H1 (cell line): ENCODE measurements at regions not wholly inside any gene's neighbourhood (a gene's known extent, or its start where the extent isn't known, plus 50 kb on each side); places are given as distances from the start of the nearest gene placed in this dataset.

Experiments
- CTCF ChIA-PET: fragments of 300-600 bp; sonication (Branson Sonifier 250); formaldehyde crosslinking; loops from one replicate; lab custom pipeline; 2021; ENCODE audit not compliant: partially characterized antibody; lab: Charles Lee
- POLR2A ChIA-PET: fragments of 300-600 bp; sonication (Branson Sonifier 250); formaldehyde crosslinking; loops from one replicate; lab custom pipeline; 2021; ENCODE audit warnings: inconsistent platforms; ENCODE audit not compliant: partially characterized antibody; lab: Charles Lee
- DNase-seq, 2 experiments: peaks; one replicate each; pipeline versions ENCODE4 v3.0.0 to v3.0.0-alpha.2; 2010 to 2022; ENCODE audit warnings: low spot score in 2 of 2, low read depth in 1 of 2, mixed read lengths in 1 of 2
- FAIRE-seq: peaks from 2 replicates; lab custom pipeline; 2011; peaks lifted over from hg19 to GRCh38; lab: Jason Lieb, UNC
- H2AFZ ChIP-seq: 2 replicates; pipeline ENCODE4 v1.8.1; 2012; ENCODE audit warnings: low read length, inconsistent platforms
- H2AK5ac ChIP-seq: 2 replicates; pipeline ENCODE4 v1.6.1; 2013; ENCODE audit warnings: low read depth, low read length
- H2BK120ac ChIP-seq: replicated peaks from 2 replicates; pipeline ENCODE3; 2013; ENCODE audit warnings: low read depth, low read length, inconsistent platforms
- H2BK12ac ChIP-seq: 2 replicates; pipeline ENCODE4 v1.6.1; 2013; ENCODE audit warnings: low read depth, low read length
- H2BK15ac ChIP-seq: 2 replicates; pipeline ENCODE4 v1.6.1; 2013; ENCODE audit warnings: low read length
- H2BK20ac ChIP-seq: 2 replicates; pipeline ENCODE4 v1.6.1; 2013; ENCODE audit warnings: low read length
- H2BK5ac ChIP-seq: 2 replicates; pipeline ENCODE4 v1.6.1; 2013; ENCODE audit warnings: low read depth, low read length
- H3K14ac ChIP-seq: 2 replicates; pipeline ENCODE4 v1.6.1; 2013; ENCODE audit warnings: inconsistent platforms; ENCODE audit not compliant: insufficient read length
- H3K18ac ChIP-seq: 2 replicates; pipeline ENCODE4 v1.6.1; 2013; ENCODE audit warnings: low read length; ENCODE audit errors: extremely low read depth
- H3K23ac ChIP-seq: 2 replicates; pipeline ENCODE4 v1.6.1; 2013; ENCODE audit warnings: inconsistent platforms; ENCODE audit not compliant: insufficient read length
- H3K23me2 ChIP-seq: 2 replicates; pipeline ENCODE4 v1.6.1; 2013; ENCODE audit warnings: low read depth, low read length
- H3K27ac ChIP-seq: 2 replicates; pipeline ENCODE4 v1.6.1; 2011; ENCODE audit warnings: low read depth, low read length, inconsistent platforms
- H3K27me3 ChIP-seq, 4 experiments: replicated peaks in 1 of 4; 1 replicate in 1 of 4; 2 replicates in 3 of 4; pipeline versions ENCODE4 v1.6.1 to v1.8.1; 2011 to 2013; ENCODE audit warnings: low read length in 3 of 4, mild to moderate bottlenecking in 3 of 4, inconsistent platforms in 2 of 4, mixed read lengths in 2 of 4, moderate library complexity in 1 of 4; ENCODE audit not compliant: control insufficient read depth in 3 of 4, insufficient read depth in 3 of 4; ENCODE audit errors: extremely low read depth in 1 of 4
- H3K36me3 ChIP-seq, 4 experiments: 2 replicates each; pipeline versions ENCODE4 v1.6.1 to v1.8.1; 2011 to 2013; ENCODE audit warnings: mild to moderate bottlenecking in 4 of 4, low read length in 3 of 4, moderate library complexity in 2 of 4, control low read depth in 1 of 4, inconsistent platforms in 1 of 4; ENCODE audit not compliant: insufficient read depth in 4 of 4, control insufficient read depth in 2 of 4
- H3K4ac ChIP-seq: replicated peaks from 2 replicates; pipeline ENCODE3; 2013; ENCODE audit warnings: low read length, low read depth, mixed read lengths, inconsistent platforms; ENCODE audit not compliant: insufficient read length
- H3K4me1 ChIP-seq, 4 experiments: replicated peaks in 1 of 4; 1 replicate in 1 of 4; 2 replicates in 3 of 4; pipeline versions ENCODE4 v1.6.1 to v1.8.1; 2011 to 2013; ENCODE audit warnings: low read length in 3 of 4, inconsistent platforms in 2 of 4, mixed read lengths in 1 of 4; ENCODE audit not compliant: insufficient read depth in 4 of 4, control insufficient read depth in 3 of 4
- H3K4me2 ChIP-seq, 2 experiments: 2 replicates each; pipeline versions ENCODE4 v1.6.1 to v1.8.1; 2011 to 2013; ENCODE audit warnings: low read depth in 2 of 2, low read length in 2 of 2, control low read depth in 1 of 2, inconsistent platforms in 1 of 2, mild to moderate bottlenecking in 1 of 2; ENCODE audit not compliant: insufficient read depth in 1 of 2
- H3K4me3 ChIP-seq, 4 experiments: fragments of 200-600, 300-600 bp in 1 of 4; sonication (generic), shearing (Covaris generic), sonication (Bioruptor Twin) in 1 of 4; 2 replicates each; pipeline versions ENCODE4 v1.5.1 to v1.8.1; 2011 to 2016; ENCODE audit warnings: low read length in 4 of 4, low read depth in 3 of 4, control low read depth in 2 of 4, inconsistent platforms in 2 of 4, mild to moderate bottlenecking in 2 of 4, mixed read lengths in 1 of 4, moderate library complexity in 1 of 4; ENCODE audit not compliant: insufficient read depth in 2 of 4; ENCODE audit errors: extremely low read depth in 1 of 4
- H3K56ac ChIP-seq: replicated peaks from 2 replicates; pipeline ENCODE3; 2013; ENCODE audit warnings: low read depth, mild to moderate bottlenecking, mixed read lengths, low read length, inconsistent platforms; ENCODE audit not compliant: insufficient read length
- H3K79me1 ChIP-seq: 2 replicates; pipeline ENCODE4 v1.6.1; 2013; ENCODE audit warnings: low read depth, low read length, control low read depth
- H3K79me2 ChIP-seq, 2 experiments: 2 replicates each; pipeline versions ENCODE4 v1.6.1 to v1.8.1; 2012 to 2013; ENCODE audit warnings: low read length in 2 of 2, mild to moderate bottlenecking in 2 of 2, inconsistent platforms in 1 of 2; ENCODE audit not compliant: insufficient read depth in 2 of 2, control insufficient read depth in 1 of 2
- H3K9ac ChIP-seq, 4 experiments: replicated peaks in 1 of 4; 1 replicate in 1 of 4; 2 replicates in 3 of 4; pipeline versions ENCODE4 v1.6.1 to v1.8.1; 2011 to 2013; ENCODE audit warnings: low read depth in 3 of 4, low read length in 3 of 4, control low read depth in 2 of 4, mild to moderate bottlenecking in 2 of 4, moderate library complexity in 2 of 4, inconsistent platforms in 1 of 4; ENCODE audit errors: extremely low read depth in 1 of 4
- H3K9me3 ChIP-seq, 2 experiments: 2 replicates each; pipeline versions ENCODE4 v1.6.1 to v1.8.1; 2012 to 2013; ENCODE audit warnings: mild to moderate bottlenecking in 2 of 2, moderate library complexity in 2 of 2, control low read depth in 1 of 2, inconsistent platforms in 1 of 2, low read depth in 1 of 2, low read length in 1 of 2, mixed read lengths in 1 of 2; ENCODE audit not compliant: insufficient read depth in 2 of 2
- H4K20me1 ChIP-seq, 2 experiments: replicated peaks in 1 of 2; 2 replicates each; pipeline versions ENCODE3 to v1.8.1; 2011 to 2013; ENCODE audit warnings: inconsistent platforms in 2 of 2, low read length in 2 of 2, mild to moderate bottlenecking in 1 of 2; ENCODE audit not compliant: insufficient read depth in 2 of 2, control insufficient read depth in 1 of 2
- H4K5ac ChIP-seq: 2 replicates; pipeline ENCODE4 v1.6.1; 2013; ENCODE audit warnings: low read length, low read depth, mixed read lengths, inconsistent platforms; ENCODE audit not compliant: insufficient read length
- H4K8ac ChIP-seq: 2 replicates; pipeline ENCODE4 v1.8.0; 2013; ENCODE audit warnings: mild to moderate bottlenecking, moderate library complexity, low read length, inconsistent platforms; ENCODE audit not compliant: insufficient read depth; ENCODE audit errors: extremely low read depth
- H4K91ac ChIP-seq: replicated peaks from 2 replicates; pipeline ENCODE3; 2013; ENCODE audit warnings: low read length, mixed read lengths, inconsistent platforms; ENCODE audit not compliant: insufficient read length
- ATF3 ChIP-seq: IDR thresholded peaks from 2 replicates; pipeline ENCODE4 v1.6.1; 2011; ENCODE audit warnings: low read depth, mild to moderate bottlenecking, low read length; ENCODE audit not compliant: insufficient read depth
- BACH1 ChIP-seq: IDR thresholded peaks from 2 replicates; pipeline ENCODE4 v1.6.1; 2012; ENCODE audit warnings: low read length, improper control_type of control experiment
- CREB1 ChIP-seq: IDR thresholded peaks from 2 replicates; pipeline ENCODE4 v1.6.1; 2012; ENCODE audit warnings: inconsistent platforms
- GTF2F1 ChIP-seq: IDR thresholded peaks from 2 replicates; pipeline ENCODE4 v1.6.1; 2012; ENCODE audit warnings: low read depth, low read length, improper control_type of control experiment, borderline replicate concordance
- JUND ChIP-seq: IDR thresholded peaks from 2 replicates; pipeline ENCODE4 v1.6.1; 2011; ENCODE audit warnings: mild to moderate bottlenecking, improper control_type of control experiment, low read length
- PHF8 ChIP-seq: fragments of 200-600 bp; sonication (generic); conservative IDR thresholded peaks from 2 replicates; pipeline ENCODE4 v1.7.1; 2012; ENCODE audit warnings: low read depth, mild to moderate bottlenecking, inconsistent platforms, low read length, moderate library complexity
- POLR2A ChIP-seq, 2 experiments: IDR thresholded peaks; 1 replicate in 1 of 2; 2 replicates in 1 of 2; pipeline ENCODE4 v1.6.1; 2011; ENCODE audit warnings: low read depth in 2 of 2, low read length in 2 of 2, mild to moderate bottlenecking in 2 of 2; ENCODE audit errors: control extremely low read depth in 1 of 2
- RAD21 ChIP-seq, 2 experiments: IDR thresholded peaks in 1 of 2; conservative IDR thresholded peaks in 1 of 2; 2 replicates each; pipeline ENCODE4 v1.6.1; 2011; ENCODE audit warnings: low read depth in 2 of 2, low read length in 2 of 2, improper control_type of control experiment in 1 of 2, inconsistent platforms in 1 of 2, mild to moderate bottlenecking in 1 of 2, moderate library complexity in 1 of 2
- RNF2 ChIP-seq: fragments of 200-900, 300-1000 bp; sonication (generic); IDR thresholded peaks from 2 replicates; pipeline ENCODE4 v1.7.1; 2016; ENCODE audit warnings: borderline replicate concordance, low read depth, mild to moderate bottlenecking, antibody characterized with exemption, low read length; ENCODE audit not compliant: poor library complexity, severe bottlenecking; ENCODE audit errors: missing control alignments
- SIRT6 ChIP-seq: IDR thresholded peaks from one replicate; pipeline ENCODE4 v1.7.1; 2012; ENCODE audit warnings: low read length, inconsistent platforms
- TAF7 ChIP-seq: optimal IDR thresholded peaks from 2 replicates; pipeline ENCODE3; 2011; ENCODE audit warnings: low read depth, mild to moderate bottlenecking, inconsistent platforms, low read length, moderate library complexity, borderline replicate concordance
- TCF12 ChIP-seq: IDR thresholded peaks from 2 replicates; pipeline ENCODE4 v1.6.1; 2011; ENCODE audit warnings: low read depth, mild to moderate bottlenecking, low read length
- WGBS, 2 experiments: shearing (Covaris generic) in 1 of 2; methylation state at CpG; one replicate each; pipeline versions ENCODE4 v1.1.6 to v1.1.7; 2013 to 2015; ENCODE audit warnings: low lambda C conversion rate in 2 of 2, mixed read lengths in 2 of 2, inconsistent platforms in 1 of 2, low coverage in 1 of 2, missing lambda C conversion rate in 1 of 2; ENCODE audit not compliant: insufficient replicate concordance in 2 of 2, insufficient coverage in 1 of 2, insufficient read length in 1 of 2; ENCODE audit errors: extremely low coverage in 1 of 2, missing lambda C conversion rate in 1 of 2; 5-methylcytosine and 5-hydroxymethylcytosine counted together
- TF ChIP-seq, protein P1 (sequence below): IDR thresholded peaks from 2 replicates; pipeline ENCODE4 v1.6.1; 2011; ENCODE audit warnings: low read length, improper control_type of control experiment

GRCh38 chr2:144249035-144249637, 270.8 kb downstream of the ZEB2 start:
- Histone ChIP-seq H3K27ac (no peak overlapping the region), H2BK120ac (no peak overlapping the region), H4K20me1 (no peaks in the 10 kb centered on the region), H4K91ac (no peak overlapping the region), H2BK5ac (no peak overlapping the region), H4K8ac (no peak overlapping the region), H3K23me2 (no peaks in the 10 kb centered on the region), H3K36me3 (peaks cover 0 to 7% (median 2%) of the 10 kb centered on the region in 4 experiments; a peak in 2 of 8 replicates), H3K4me2 (no peak overlapping the region), H3K79me1 (no peaks in the 10 kb centered on the region; the same call in 1 of the 2 replicates), H2AK5ac (no peak overlapping the region), H3K14ac (no peak overlapping the region), H3K4me3 (no peak overlapping the region), H3K9ac (no peak overlapping the region), H2BK12ac (no peak overlapping the region), H2BK15ac (no peak overlapping the region), H3K56ac (no peak overlapping the region), H3K18ac (no peak overlapping the region), H2AFZ (no peak overlapping the region), H3K4ac (no peak overlapping the region), H3K4me1 (no peaks in the 10 kb centered on the region), H3K23ac (no peak overlapping the region), H3K9me3 (peaks cover 22% of the 10 kb centered on the region in 2 experiments), H3K27me3 (no peaks in the 10 kb centered on the region), H4K5ac (no peak overlapping the region), H3K79me2 (no peaks in the 10 kb centered on the region), H2BK20ac (no peak overlapping the region)
- ChIA-PET POLR2A (no interaction called here), CTCF (no interaction called here)
- WGBS, 2 experiments: 86% methylated on average over 4 of the region's 4 CpGs; no CpG with 5 or more reads in 1 of the 2 experiments
- DNase-seq: no peak
- no peak for FAIRE-seq
- no peak for TF ChIP-seq TAF7
- TF ChIP-seq BACH1: no peak
- TF ChIP-seq POLR2A (IDR thresholded peaks at IDR 0.05; ENCODE audit: control extremely low read depth in 1 of 2, low read depth in 2 of 2, low read length in 2 of 2): no peak
- no peak for TF ChIP-seq RNF2
- TF ChIP-seq PHF8: no peak
- no peak for TF ChIP-seq CREB1
- no peak for TF ChIP-seq JUND
- no peak for TF ChIP-seq SIRT6
- no peak for TF ChIP-seq GTF2F1
- no peak for TF ChIP-seq RAD21 (IDR thresholded peaks at IDR 0.05 in 1 of 2, conservative IDR thresholded peaks at IDR 0.05 in 1 of 2; ENCODE audit: low read depth in 2 of 2, low read length in 2 of 2)
- TF ChIP-seq ATF3: no peak
- no peak for TF ChIP-seq TCF12
- TF ChIP-seq, protein P1, sequence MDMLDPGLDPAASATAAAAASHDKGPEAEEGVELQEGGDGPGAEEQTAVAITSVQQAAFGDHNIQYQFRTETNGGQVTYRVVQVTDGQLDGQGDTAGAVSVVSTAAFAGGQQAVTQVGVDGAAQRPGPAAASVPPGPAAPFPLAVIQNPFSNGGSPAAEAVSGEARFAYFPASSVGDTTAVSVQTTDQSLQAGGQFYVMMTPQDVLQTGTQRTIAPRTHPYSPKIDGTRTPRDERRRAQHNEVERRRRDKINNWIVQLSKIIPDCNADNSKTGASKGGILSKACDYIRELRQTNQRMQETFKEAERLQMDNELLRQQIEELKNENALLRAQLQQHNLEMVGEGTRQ: no peak
